Uterus (tissue), 3 donors: ENCODE measurements at regions not wholly inside any gene's neighbourhood (a gene's known extent, or its start where the extent isn't known, plus 50 kb on each side); places are given as distances from the start of the nearest gene placed in this dataset.

Source experiments
- DNase-seq, 2 donors: peaks; one replicate each; pipeline ENCODE4 v3.0.0-alpha.2; 2019 to 2020
- H3K27ac ChIP-seq, 2 donors: fragments of 200-600 bp; sonication (generic); 1 replicate in 1 of 2; 2 replicates in 1 of 2; pipeline ENCODE4 v1.5.1; 2016 to 2018
- H3K27me3 ChIP-seq, 2 donors: fragments of 200-600 bp; sonication (generic); one replicate each; pipeline ENCODE4 v1.5.1; 2018 to 2019; ENCODE audit warnings: control low read depth in 1 of 2
- H3K36me3 ChIP-seq, 2 donors: fragments of 200-600 bp; sonication (generic); one replicate each; pipeline ENCODE4 v1.5.1; 2019; ENCODE audit warnings: control low read depth in 1 of 2
- H3K4me1 ChIP-seq, 2 donors: fragments of 200-600 bp; sonication (generic); one replicate each; pipeline ENCODE4 v1.5.1; 2018 to 2019; ENCODE audit warnings: control low read depth in 1 of 2
- H3K4me3 ChIP-seq, 2 donors: fragments of 200-600 bp; sonication (generic); 1 replicate in 1 of 2; 2 replicates in 1 of 2; pipeline ENCODE4 v1.5.1; 2018 to 2019; ENCODE audit warnings: mild to moderate bottlenecking in 1 of 2
- H3K9me3 ChIP-seq, 2 donors: fragments of 200-600 bp; sonication (generic); one replicate each; pipeline ENCODE4 v1.5.1; 2019; ENCODE audit warnings: control low read depth in 1 of 2
- CTCF ChIP-seq, 4 experiments: fragments of 200-600 bp in 2 of 4; fragments of 450-650 bp in 2 of 4; sonication (generic) in 2 of 4; IDR thresholded peaks; one replicate each; pipeline ENCODE4 v1.5.1; 2016 to 2019; ENCODE audit warnings: antibody characterized with exemption in 4 of 4, mild to moderate bottlenecking in 2 of 4, moderate library complexity in 1 of 4
- POLR2A ChIP-seq, 2 donors: fragments of 450-650 bp; IDR thresholded peaks; one replicate each; pipeline ENCODE4 v1.6.1; 2016; ENCODE audit warnings: antibody characterized with exemption in 2 of 2, mild to moderate bottlenecking in 1 of 2, moderate library complexity in 1 of 2
- intact Hi-C: fragments of 100-400 bp; cut with DNase I; formaldehyde crosslinking; loops from one replicate; pipeline ENCODE4 v1.15.1; 2023; ENCODE audit warnings: low total_unique reads
- donor health status: DM: yes; HTN: yes; CAD: no.

DNA sequence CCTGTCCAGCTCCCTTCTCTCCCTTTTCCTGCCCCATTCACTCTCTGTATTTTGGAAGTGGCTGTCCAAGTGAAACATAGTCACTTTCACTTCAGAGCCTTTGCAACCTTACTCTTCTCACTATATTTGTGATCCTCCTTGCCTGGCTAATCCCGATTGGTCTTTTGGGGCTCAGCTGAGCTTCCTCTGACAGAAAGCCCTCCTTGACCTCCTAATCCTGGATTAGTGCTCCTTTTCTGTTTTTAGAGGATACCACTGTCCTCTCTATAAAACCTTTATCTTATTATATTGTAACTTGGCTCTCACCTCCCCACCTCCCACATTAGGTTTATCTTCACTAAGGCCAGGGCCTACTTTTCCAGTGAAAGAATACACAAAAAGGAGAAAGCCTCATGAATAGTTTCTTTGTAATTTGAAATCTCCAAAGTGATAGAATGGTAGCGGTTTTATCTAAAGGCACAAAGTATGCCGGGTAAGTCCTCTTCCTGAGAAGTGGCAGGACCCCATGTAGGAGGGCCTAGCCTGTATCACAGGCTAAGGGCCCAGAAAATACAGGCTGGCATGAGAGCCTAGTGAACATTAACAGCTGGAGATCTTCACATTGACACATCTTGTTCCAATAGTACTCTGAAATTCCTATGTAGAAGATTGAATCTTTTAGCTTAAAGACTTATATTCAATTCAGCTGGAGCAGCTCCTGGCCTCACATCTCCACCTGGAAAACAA, 83.1 kb upstream of the GAREM1 start:
- TF ChIP-seq CTCF (IDR thresholded peaks at IDR 0.05) = no peak
- Histone ChIP-seq H3K9me3 (no peaks in the 10 kb centered on the region), H3K4me1 (no peaks in the 10 kb centered on the region), H3K27me3 (no peaks in the 10 kb centered on the region), H3K27ac (no peak overlapping the region), H3K4me3 (no peak overlapping the region), H3K36me3 (no peaks in the 10 kb centered on the region)
- no peak for DNase-seq
- intact Hi-C loops = no loop called here

GRCh38 chr18:32553174-32553573, 82.5 kb upstream of the GAREM1 start:
- intact Hi-C loops = no loop called here
- no peak for DNase-seq

GRCh38 chr18:32552421-32553030, 81.8 kb upstream of the GAREM1 start:
- DNase-seq = peak; percentile 28 to 51
- no peak overlapping the region for H3K27ac ChIP-seq
- intact Hi-C loops = no loop called here
- H3K27me3 ChIP-seq = no peaks in the 10 kb centered on the region
- H3K4me3 ChIP-seq = no peak overlapping the region
- TF ChIP-seq CTCF (IDR thresholded peaks at IDR 0.05) = peak; percentile 52 to 70 (median 68)
- no peak for TF ChIP-seq POLR2A (IDR thresholded peaks at IDR 0.05)
- no peaks in the 10 kb centered on the region for H3K9me3 ChIP-seq
- H3K4me1 ChIP-seq = no peaks in the 10 kb centered on the region
- no peaks in the 10 kb centered on the region for H3K36me3 ChIP-seq

More at GRCh38 chr18:32553174-32553573, 82.5 kb upstream of the GAREM1 start:
- TF ChIP-seq CTCF (IDR thresholded peaks at IDR 0.05) (no peak), POLR2A (IDR thresholded peaks at IDR 0.05) (no peak)
- H3K27ac ChIP-seq = no peak overlapping the region
- H3K4me1 ChIP-seq = no peaks in the 10 kb centered on the region
- no peaks in the 10 kb centered on the region for H3K9me3 ChIP-seq
- no peaks in the 10 kb centered on the region for H3K27me3 ChIP-seq
- no peak overlapping the region for H3K4me3 ChIP-seq
- H3K36me3 ChIP-seq = no peaks in the 10 kb centered on the region

DNA sequence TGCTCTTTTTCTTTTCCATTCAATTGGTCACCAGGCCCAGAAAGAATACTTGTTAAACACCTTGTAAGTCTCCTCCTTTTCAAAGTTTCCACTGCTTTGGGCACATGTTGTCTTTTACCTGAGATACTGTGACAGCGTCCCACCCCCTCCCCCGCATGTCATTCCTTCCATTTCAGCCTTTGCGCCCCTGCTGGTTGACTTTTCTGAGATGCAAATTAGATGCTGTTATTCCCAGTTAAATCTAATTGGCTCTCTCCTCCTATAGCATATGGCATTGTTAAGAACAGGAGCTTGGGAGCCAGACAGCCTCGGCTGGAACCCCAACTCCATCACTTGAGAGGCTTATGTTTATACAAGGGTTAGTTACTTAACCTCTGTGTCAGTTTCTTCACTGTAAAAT, 80.3 kb upstream of the GAREM1 start:
- Histone ChIP-seq H3K36me3 (no peaks in the 10 kb centered on the region), H3K4me1 (no peaks in the 10 kb centered on the region), H3K9me3 (no peaks in the 10 kb centered on the region), H3K27me3 (no peaks in the 10 kb centered on the region), H3K27ac (no peak overlapping the region), H3K4me3 (no peak overlapping the region)
- no peak for DNase-seq
- no peak for TF ChIP-seq CTCF (IDR thresholded peaks at IDR 0.05)
- no peak for TF ChIP-seq POLR2A (IDR thresholded peaks at IDR 0.05)
- intact Hi-C loops = no loop called here

- Histone ChIP-seq H3K27me3 (no peaks in the 10 kb centered on the region), H3K4me3 (no peak overlapping the region), H3K36me3 (no peaks in the 10 kb centered on the region), H3K4me1 (no peaks in the 10 kb centered on the region), H3K27ac (no peak overlapping the region), H3K9me3 (no peaks in the 10 kb centered on the region)
- DNase-seq = peak; percentile 20 to 27
- peak; percentile 47 to 63 (median 58) for TF ChIP-seq CTCF (IDR thresholded peaks at IDR 0.05)
- no peak for TF ChIP-seq POLR2A (IDR thresholded peaks at IDR 0.05)
- intact Hi-C loops = no loop called here
Observed at GRCh38 chr18:32549248-32550110, 78.8 kb upstream of the GAREM1 start.
